ENCODE measurements at regions not wholly inside any gene's neighbourhood (a gene's known extent, or its start where the extent isn't known, plus 50 kb on each side); places are given as distances from the start of the nearest gene placed in this dataset.

- no peak overlapping the region for H3K27ac ChIP-seq
Observed at GRCh38 chr6:95511404-95511803, 65.9 kb upstream of the MANEA start.

GRCh38 chr6:95515975-95516374 lies 61.4 kb upstream of the MANEA start:
- no peak overlapping the region for H3K27ac ChIP-seq
- TF ChIP-seq CTCF (IDR thresholded peaks at IDR 0.05) (no peak), ZFX (IDR thresholded peaks at IDR 0.05; ENCODE audit: borderline replicate concordance) (no peak)

More at GRCh38 chr6:95511404-95511803, 65.9 kb upstream of the MANEA start:
- no peak for TF ChIP-seq CTCF (IDR thresholded peaks at IDR 0.05)

GRCh38 chr6:95517004-95517403 lies 60.3 kb upstream of the MANEA start:
- TF ChIP-seq CTCF (IDR thresholded peaks at IDR 0.05) (no peak), ZFX (IDR thresholded peaks at IDR 0.05; ENCODE audit: borderline replicate concordance) (no peak)
- no peak overlapping the region for H3K27ac ChIP-seq

- no peak for TF ChIP-seq ZFX (IDR thresholded peaks at IDR 0.05; ENCODE audit: borderline replicate concordance)
- TF ChIP-seq CTCF (IDR thresholded peaks at IDR 0.05) = no peak
- H3K27ac ChIP-seq = no peak overlapping the region
Observed at GRCh38 chr6:95517568-95517967, 59.8 kb upstream of the MANEA start.

- TF ChIP-seq CTCF (IDR thresholded peaks at IDR 0.05) = no peak
- no peak for TF ChIP-seq ZFX (IDR thresholded peaks at IDR 0.05; ENCODE audit: borderline replicate concordance)
- no peak overlapping the region for H3K27ac ChIP-seq
Observed at GRCh38 chr6:95518630-95519227, 58.6 kb upstream of the MANEA start.

GRCh38 chr6:95519228-95520037 lies 57.9 kb upstream of the MANEA start:
- no peak overlapping the region for H3K27ac ChIP-seq

More at GRCh38 chr6:95519228-95520037, 57.9 kb upstream of the MANEA start:
- TF ChIP-seq CTCF (IDR thresholded peaks at IDR 0.05) (no peak), ZFX (IDR thresholded peaks at IDR 0.05; ENCODE audit: borderline replicate concordance) (no peak)
